T-helper 2 cell (primary cell): ENCODE measurements at regions not wholly inside any gene's neighbourhood (a gene's known extent, or its start where the extent isn't known, plus 50 kb on each side); places are given as distances from the start of the nearest gene placed in this dataset.

Source experiments
- DNase-seq, 5 experiments: peaks; one replicate each; pipeline versions ENCODE4 v3.0.0 to v3.0.0-alpha.2; 2012 to 2022

GRCh38 chr12:127065595-127065994 lies 1201.4 kb upstream of the TMEM132C start:
- DNase-seq, result no peak

- DNase-seq, result no peak
These were observed 1196.3 kb upstream of the TMEM132C start for GRCh38 chr12:127070515-127071157.

GRCh38 chr12:127074161-127074560 lies 1192.8 kb upstream of the TMEM132C start:
- no peak for DNase-seq

GRCh38 chr12:127075981-127076380 lies 1191.0 kb upstream of the TMEM132C start:
- no peak for DNase-seq

GRCh38 chr12:127077262-127078045 lies 1189.5 kb upstream of the TMEM132C start:
- no peak for DNase-seq

GRCh38 chr12:127078577-127079350 lies 1188.2 kb upstream of the TMEM132C start:
- no peak for DNase-seq

- no peak for DNase-seq
These were observed 1187.3 kb upstream of the TMEM132C start for GRCh38 chr12:127079636-127080035.

GRCh38 chr12:127081058-127081457 lies 1185.9 kb upstream of the TMEM132C start:
- no peak for DNase-seq

GRCh38 chr12:127083008-127083949 lies 1183.7 kb upstream of the TMEM132C start:
- peak in 1 of 5 experiments; percentile 90 for DNase-seq

GRCh38 chr12:127101076-127101475 lies 1165.9 kb upstream of the TMEM132C start:
- no peak for DNase-seq

GRCh38 chr12:127106041-127106440 lies 1160.9 kb upstream of the TMEM132C start:
- no peak for DNase-seq

- no peak for DNase-seq
These were observed 1160.3 kb upstream of the TMEM132C start for GRCh38 chr12:127106697-127107096.

GRCh38 chr12:127107744-127108143 lies 1159.2 kb upstream of the TMEM132C start:
- DNase-seq, result peak in 1 of 5 experiments; percentile 8

- DNase-seq, result peak in 2 of 5 experiments; percentile 21 to 55
These were observed 1158.4 kb upstream of the TMEM132C start for GRCh38 chr12:127108360-127109215.

GRCh38 chr12:127113945-127114344 lies 1153.0 kb upstream of the TMEM132C start:
- DNase-seq, result no peak

GRCh38 chr12:127115468-127116035 lies 1151.4 kb upstream of the TMEM132C start:
- DNase-seq, result no peak

- DNase-seq, result no peak
These were observed 1148.7 kb upstream of the TMEM132C start for GRCh38 chr12:127118251-127118650.

GRCh38 chr12:127119600-127120140 lies 1147.3 kb upstream of the TMEM132C start:
- DNase-seq, result no peak

GRCh38 chr12:127120851-127121250 lies 1146.1 kb upstream of the TMEM132C start:
- no peak for DNase-seq

- DNase-seq, result no peak
These were observed 1145.4 kb upstream of the TMEM132C start for GRCh38 chr12:127121494-127122084.
